Adipose tissue (tissue), 3 donors: ENCODE measurements at regions not wholly inside any gene's neighbourhood (a gene's known extent, or its start where the extent isn't known, plus 50 kb on each side); places are given as distances from the start of the nearest gene placed in this dataset.
"Not testable (repeated sequence)": the region's sequence is repeated elsewhere in the genome, so short reads cannot be mapped to it uniquely, and the experiment has no call there.

ENCODE experiments used
- H3K27ac ChIP-seq: one replicate; pipeline ENCODE4 v1.5.1; 2013; ENCODE audit warnings: low read depth, low read length
- WGBS, 3 donors: extraction: QIAGEN DNeasy Blood & Tissue Kit; methylation state at CpG; one replicate each; pipeline ENCODE4 v1.1.7; 2013; 5-methylcytosine and 5-hydroxymethylcytosine counted together
- donor health status: healthy with polysubstance abuse.
- donor health status: Bipolar disorder and iron deficiency.
- donor health status: healthy.

DNA sequence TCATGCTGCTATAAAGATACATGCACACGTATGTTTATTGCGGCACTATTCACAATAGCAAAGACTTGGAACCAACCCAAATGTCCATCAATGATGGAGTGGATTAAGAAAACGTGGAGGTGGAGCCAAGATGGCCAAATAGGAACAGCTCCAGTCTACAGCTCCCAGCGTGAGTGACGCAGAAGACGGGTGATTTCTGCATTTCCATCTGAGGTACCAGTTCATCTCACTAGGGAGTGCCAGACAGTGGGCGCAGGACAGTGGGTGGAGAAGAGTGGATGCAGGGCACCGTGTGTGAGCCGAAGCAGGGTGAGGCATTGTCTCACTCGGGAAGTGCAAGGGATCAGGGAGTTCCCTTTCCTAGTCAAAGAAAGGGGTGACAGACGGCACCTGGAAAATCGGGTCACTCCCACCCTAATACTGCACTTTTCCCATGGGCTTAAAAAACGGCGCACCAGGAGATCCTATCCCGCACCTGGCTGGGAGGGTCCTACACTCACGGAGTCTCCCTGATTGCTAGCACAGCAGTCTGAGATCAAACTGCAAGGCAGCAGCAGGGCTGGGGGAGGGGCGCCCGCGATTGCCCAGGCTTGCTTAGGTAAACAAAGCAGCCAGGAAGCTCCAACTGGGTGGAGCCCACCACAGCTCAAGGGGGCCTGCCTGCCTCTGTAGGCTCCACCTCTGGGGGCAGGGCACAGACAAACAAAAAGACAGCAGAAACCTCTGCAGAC, 435.5 kb upstream of the PIK3R1 start:
- not testable (repeated sequence) for H3K27ac ChIP-seq
- WGBS, 3 donors = 81 to 90% (median 86%) methylated on average over 17 to 19 of the region's 19 CpGs

DNA sequence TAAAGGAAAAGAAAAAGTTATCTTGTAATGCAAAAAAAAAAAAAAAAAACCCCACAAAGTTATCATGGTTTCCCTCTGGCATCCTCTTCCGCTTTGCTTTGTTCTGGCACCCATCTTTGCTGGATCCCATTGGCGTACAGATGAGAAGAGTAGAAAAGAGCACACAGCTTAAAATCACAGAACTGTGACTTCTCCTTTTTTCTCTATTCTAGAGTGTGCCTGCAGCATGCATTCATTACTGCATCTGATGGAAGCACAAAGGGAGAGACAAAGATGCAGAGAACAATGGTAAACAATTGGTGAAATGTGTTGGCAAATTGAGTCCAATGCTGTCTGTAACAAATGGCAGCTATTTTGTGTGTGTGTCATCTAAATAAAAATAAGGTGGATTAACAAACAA, 440.8 kb upstream of the PIK3R1 start:
- H3K27ac ChIP-seq = no peak overlapping the region
- WGBS, 3 donors = 87 to 96% (median 95%) methylated on average over 2 of the region's 2 CpGs

DNA sequence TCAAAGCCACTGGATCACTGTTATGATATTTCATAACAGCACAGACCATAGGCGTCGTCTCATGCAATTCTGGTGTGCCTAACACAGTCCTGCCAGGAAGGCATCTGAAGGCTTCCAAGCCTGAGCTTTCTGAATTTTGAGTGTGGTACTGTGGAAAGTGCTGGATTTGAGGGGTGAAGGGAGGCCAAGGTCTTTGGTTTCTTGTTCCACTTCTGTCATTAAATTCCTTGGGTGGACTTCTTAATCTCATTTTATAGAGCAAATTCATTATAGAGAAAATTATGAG, 441.3 kb upstream of the PIK3R1 start:
- no peak overlapping the region for H3K27ac ChIP-seq
- 39 to 60% (median 39%) methylated on average over 2 of the region's 2 CpGs for WGBS, 3 donors

DNA sequence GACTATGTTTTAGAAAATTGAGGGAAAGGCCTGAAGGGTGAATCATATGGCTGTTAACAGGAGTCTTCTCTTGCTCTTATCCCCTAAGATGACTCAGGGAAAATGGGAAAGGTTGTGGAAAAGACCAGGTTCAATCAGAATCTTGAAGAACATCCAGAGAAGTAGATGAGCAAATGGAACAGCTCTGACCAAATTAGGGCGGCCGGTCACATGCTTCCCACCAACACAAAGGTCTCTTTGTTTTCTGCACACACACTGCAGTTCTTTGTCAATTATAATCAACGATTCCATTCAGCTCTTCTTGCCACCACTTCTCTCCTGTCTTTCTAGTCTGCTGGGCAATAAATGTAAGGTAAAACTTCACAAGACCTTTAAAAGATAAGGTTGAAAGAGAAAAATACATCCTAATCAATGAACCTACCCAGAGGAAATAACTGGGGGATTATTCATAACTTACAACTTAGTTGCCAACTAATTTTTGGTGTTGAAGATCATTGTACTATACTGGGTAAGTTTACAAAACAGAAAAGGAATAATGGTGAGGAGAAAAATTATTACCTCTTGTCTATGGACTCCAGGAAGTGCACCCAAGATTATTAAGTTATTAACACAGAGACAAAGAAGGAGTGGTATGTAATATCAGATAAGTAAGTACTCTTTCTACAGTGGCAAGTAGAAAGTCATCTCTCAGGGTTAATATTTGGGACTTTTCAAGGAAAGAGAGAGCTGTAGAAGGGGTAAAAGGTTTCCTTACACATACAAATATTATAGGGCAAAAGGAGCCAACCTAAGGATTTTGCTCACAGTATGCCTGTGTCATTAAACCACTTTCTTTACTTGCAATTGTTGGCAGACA, 441.9 kb upstream of the PIK3R1 start:
- no peak overlapping the region for H3K27ac ChIP-seq
- 27 to 91% (median 88%) methylated on average over 3 of the region's 3 CpGs for WGBS, 3 donors

DNA sequence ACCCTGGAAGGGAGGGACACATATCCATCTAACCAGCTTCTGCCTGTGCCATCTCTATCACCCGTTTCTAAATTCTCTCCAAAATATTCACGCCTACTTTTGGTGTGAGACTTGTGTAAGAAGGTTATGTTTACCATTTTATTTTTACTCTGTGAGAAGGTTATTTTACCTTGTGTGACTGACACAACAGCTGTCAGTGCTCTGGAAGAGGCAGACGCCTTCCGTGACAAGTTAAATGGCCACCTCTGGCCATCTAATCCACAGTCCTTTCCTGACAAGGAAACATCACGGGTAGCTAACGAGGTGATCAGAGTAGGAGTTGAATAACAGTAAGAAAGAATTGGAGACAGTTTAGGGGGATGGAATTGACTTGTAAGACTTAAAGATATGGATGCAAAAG, 443.8 kb upstream of the PIK3R1 start:
- H3K27ac ChIP-seq = no peak overlapping the region
- 82 to 91% (median 91%) methylated on average over 6 of the region's 6 CpGs for WGBS, 3 donors

DNA sequence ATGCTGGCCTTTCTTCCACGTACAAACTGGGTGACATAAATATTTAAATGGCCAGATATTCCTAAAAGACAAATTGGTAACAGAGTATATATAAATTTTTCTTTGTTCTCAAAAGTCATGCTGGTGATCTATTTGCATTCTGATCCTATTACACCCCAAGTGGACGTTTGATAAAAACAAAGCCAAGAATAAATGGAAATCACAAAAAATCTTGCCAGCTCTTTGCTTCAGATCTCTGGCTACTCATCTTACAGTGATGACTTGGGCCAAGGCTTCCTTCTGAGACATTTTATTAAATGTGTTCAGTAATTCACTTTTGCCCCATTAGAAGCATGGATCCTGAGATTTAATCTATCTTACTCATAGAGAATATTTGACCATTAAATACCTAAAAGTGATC, 444.3 kb upstream of the PIK3R1 start:
- H3K27ac ChIP-seq = no peak overlapping the region
- 34 to 41% (median 40%) methylated on average over 2 of the region's 2 CpGs for WGBS, 3 donors

DNA sequence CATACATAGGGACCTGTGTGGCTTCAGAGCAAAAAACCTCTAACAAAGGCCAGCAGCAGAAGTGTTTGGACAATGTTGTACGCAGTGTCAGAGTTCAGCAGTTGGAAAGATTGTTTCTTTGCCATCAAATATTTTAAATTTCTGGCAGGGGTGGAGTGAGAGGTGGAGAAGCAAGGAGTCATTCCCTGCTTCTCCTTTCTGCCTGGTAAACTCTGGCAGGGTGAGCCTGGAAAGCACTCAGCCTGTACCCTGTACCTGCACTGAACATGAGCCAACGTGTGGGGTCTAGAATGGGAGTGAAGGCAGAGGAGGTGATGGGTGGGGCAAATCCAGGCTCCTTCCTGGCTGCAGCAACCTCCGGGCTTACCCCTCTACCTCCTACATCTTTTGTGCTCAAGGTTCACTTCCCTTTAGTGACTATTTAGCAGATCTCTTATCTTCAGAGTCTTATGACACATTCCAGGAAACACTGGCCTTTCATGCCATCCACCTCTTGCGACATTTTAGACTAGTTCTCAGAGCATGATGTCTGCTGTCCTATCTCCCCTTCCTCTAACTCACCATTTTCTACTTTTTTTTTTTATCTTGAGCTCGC, 445.0 kb upstream of the PIK3R1 start:
- 42 to 47% (median 46%) methylated on average over 5 of the region's 5 CpGs for WGBS, 3 donors
- H3K27ac ChIP-seq = no peak overlapping the region

DNA sequence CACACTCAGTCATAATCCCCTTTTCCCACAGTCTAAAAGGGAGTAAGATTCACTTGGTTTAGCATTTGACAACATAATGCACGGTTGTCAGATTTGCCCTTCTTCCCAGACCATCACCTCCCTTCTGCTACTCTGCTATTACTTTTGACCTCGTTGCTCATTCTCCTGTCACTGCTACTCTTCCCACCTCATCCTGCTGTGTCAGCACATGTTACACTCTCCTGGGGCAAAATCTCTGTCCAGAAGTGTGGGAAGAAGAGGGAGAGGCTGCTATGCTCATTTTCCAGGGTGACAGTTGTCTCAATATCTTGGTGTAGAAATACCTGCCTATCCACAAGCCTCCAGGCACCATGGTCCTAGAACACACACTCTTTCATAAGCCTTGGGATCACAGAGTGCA, 449.9 kb upstream of the PIK3R1 start:
- WGBS, 3 donors = 70 to 81% (median 81%) methylated on average over 2 of the region's 2 CpGs

DNA sequence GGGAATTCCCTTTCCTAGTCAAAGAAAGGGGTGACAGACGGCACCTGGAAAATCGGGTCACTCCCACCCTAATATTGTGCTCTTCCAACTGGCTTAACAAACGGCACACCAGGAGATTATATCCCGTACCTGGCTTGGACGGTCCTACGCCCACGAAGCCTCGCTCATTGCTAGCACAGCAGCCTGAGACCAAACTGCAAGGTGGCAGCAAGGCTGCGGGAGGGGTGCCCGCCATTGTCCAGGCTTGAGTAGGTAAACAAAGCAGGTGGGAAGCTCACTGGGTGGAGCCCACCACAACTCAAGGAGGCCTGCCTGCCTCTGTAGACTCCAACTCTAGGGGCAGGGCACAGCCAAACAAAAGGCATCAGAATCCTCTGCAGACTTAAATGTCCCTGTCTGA, 457.8 kb upstream of the PIK3R1 start:
- not testable (repeated sequence) for H3K27ac ChIP-seq
- 87 to 97% (median 94%) methylated on average over 10 of the region's 10 CpGs for WGBS, 3 donors

More for the DNA sequence above, 449.9 kb upstream of the PIK3R1 start:
- no peak overlapping the region for H3K27ac ChIP-seq

DNA sequence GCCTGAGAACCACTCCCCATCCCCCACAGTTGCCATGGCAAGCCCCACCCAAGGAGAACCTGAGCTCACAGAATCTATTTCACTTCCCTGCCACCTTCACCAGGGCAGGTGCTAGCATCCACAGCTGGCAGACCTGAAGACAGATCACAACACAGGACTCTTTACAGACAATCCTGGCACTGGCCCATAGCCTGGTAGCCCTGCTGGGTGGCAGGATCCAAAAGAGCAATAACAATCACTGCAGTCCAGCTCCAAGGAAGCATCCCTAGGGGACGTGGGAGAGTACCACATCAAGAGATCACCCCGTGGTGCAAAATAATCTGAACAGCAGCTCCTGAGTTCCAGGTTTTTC, 463.2 kb upstream of the PIK3R1 start:
- H3K27ac ChIP-seq = no peak overlapping the region
- WGBS, 3 donors = 87 to 90% (median 88%) methylated on average over 2 of the region's 2 CpGs

DNA sequence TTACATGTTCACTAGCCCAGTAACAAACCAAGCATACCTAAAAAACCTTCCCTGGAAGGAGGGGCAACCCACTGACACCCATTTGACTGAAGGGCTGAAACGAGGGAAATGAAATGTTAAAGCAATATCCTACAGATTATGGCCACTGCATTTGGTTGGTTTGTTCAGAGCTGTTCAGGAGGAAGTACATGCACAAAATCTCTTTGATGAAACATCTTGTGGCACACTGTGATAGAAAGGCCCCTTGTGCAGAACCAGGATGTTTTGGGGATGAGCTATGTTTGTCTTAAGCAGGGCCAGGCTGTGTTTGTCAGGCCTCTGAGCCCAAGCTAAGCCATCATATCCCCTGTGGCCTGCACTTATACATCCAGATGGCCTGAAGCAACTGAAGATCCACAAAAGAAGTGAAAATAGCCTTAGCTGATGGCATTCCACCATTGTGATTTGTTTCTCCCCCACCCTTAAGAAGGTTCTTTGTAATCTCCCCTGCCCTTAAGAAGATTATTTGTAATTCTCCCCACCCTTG, 467.3 kb upstream of the PIK3R1 start:
- WGBS, 3 donors = 14 to 61% (median 49%) methylated on average over 1 of the region's 1 CpG
- H3K27ac ChIP-seq = no peak overlapping the region

DNA sequence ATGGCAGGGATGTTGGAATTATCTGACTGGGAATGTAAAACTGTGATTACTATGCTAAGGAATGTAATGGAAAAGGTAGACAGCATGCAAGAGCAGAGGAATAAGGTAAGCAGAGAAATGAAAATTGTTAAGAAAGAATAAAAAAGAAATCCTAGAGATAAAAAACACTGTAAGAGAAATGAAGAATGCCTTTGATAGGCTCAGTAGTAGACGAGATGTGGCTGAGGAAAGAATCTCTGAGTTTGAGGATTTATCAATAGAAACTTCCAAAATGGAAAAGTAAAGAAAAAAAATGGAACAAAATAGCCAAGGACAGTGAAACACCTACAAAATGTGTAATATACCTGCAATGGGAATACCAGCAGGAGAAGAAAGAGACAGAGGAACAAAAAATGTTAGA, 468.5 kb upstream of the PIK3R1 start:
- 75 to 96% (median 93%) methylated on average over 1 of the region's 1 CpG for WGBS, 3 donors

DNA sequence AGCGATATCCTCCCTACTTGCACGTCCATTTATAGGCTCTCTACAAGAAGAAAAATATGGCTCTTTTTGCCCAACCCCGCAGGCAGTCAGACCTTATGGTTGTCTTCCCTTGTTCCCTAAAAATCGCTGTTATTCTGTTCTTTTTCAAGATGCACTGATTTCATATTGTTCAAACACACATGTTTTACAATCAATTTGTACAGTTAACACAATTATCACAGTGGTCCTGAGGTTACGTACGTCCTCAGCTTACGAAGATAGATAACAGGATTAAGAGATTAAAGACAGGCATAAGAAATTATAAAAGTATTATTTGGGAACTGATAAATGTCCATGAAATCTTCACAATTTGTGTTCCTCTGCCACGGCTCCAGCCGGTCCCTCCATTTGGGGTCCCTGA, 468.9 kb upstream of the PIK3R1 start:
- H3K27ac ChIP-seq = not testable (repeated sequence)
- 95 to 96% (median 95%) methylated on average over 9 of the region's 9 CpGs for WGBS, 3 donors

More for the DNA sequence above, 468.5 kb upstream of the PIK3R1 start:
- no peak overlapping the region for H3K27ac ChIP-seq

DNA sequence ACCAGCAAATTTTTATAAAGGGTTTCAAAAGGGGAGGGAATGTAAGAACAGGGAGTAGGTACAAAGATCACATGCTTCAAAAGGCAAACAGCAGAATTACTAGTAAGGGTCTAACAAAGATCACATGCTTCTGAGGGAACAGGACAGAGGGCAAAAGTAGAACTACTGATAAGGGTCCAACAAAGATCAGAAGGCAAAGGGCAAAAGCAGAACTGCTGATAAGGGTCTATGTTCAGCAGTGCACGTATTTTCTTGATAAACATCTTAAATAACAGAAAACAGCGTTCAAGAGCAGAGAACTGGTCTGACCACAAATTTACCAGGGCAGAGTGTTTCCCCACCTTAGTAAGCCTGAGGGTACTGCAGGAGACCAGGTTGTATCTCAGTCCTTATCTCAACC, 469.5 kb upstream of the PIK3R1 start:
- H3K27ac ChIP-seq = no peak overlapping the region
- 44 to 98% (median 78%) methylated on average over 2 of the region's 2 CpGs for WGBS, 3 donors

DNA sequence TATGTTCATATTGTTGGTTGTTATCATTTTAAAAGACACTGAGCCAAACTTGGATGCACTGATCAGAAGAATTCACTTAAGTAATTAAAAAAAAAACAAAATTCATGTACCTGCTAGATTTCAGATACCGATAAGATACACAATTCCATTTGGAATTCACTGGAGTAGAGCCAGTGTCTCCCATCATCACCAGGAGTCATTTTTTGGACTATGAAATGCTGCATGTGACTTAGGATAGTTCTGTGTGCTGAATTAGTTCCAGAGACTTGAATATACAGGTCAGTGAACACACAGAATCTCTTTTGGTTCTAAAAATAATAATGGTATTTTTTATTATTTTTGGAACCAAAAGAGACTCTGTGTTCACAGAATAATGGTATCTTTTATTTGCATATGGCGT, 482.6 kb upstream of the PIK3R1 start:
- WGBS, 3 donors = 81 to 89% (median 86%) methylated on average over 2 of the region's 2 CpGs
- no peak overlapping the region for H3K27ac ChIP-seq

DNA sequence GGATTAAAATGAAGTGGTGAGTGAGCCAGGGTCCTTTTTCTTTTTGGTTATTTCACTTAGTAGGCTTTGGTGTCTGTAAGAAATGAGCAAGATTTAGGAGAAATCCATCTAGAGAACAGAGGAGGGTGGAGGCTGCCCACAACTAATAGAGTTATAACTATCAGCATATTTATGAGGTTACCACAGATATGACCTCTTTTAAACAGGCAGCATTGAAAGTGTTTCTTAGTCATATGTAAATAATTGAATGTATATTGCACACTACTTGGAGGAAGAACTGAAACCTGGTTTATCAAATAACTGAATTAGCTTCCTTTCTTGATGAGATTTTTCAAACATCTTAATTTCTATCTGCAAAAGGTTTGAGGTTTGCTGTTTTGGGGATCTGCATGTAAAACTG, 483.1 kb upstream of the PIK3R1 start:
- H3K27ac ChIP-seq = no peak overlapping the region

DNA sequence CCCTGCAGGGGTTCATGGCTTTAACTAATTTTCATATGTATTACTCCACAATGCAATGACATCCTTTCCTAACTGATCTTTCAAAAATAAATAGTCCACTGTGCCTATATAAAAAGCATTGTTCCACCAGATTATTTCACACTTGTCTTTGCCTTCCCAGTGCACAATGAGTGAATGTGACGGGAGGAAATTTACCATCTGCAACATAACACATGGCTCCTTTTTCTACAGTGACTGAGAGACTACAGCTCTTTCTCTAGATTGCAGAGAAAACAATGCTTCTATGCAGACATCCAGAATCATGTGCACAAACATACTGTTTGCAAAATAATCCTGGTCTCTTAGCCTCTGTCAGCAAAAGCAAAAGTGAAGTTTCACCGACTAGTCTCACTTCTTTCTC, 483.7 kb upstream of the PIK3R1 start:
- H3K27ac ChIP-seq = no peak overlapping the region
- WGBS, 3 donors = 72 to 91% (median 89%) methylated on average over 2 of the region's 2 CpGs

DNA sequence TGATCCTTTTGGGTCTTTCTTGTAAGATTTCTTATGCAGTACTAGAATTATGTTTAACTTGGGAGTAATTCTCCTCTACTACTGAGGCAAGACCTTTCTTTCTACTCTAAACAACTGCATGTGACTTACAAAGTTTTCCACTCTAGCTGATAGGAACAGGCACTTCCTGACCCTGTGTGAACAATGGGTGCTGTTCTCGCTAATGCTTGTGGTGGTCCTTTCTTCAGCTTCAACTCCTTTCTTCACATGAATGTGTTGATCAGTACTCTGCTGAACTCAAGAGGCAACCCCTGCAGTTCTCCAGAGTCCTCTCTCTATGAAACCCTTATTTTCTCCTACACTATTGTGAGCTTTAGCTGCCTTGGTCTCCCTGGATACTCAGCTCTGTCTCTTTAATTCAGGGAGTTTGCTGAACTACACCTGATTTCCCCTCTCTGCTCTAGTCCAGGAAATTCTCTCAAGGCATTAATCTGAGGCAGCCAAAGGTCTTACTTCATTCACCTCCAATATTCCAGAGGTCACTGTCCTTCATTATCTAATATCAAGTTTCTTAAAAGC, 484.6 kb upstream of the PIK3R1 start:
- no peak overlapping the region for H3K27ac ChIP-seq
- WGBS, 3 donors = 80 to 85% (median 84%) methylated on average over 1 of the region's 1 CpG

DNA sequence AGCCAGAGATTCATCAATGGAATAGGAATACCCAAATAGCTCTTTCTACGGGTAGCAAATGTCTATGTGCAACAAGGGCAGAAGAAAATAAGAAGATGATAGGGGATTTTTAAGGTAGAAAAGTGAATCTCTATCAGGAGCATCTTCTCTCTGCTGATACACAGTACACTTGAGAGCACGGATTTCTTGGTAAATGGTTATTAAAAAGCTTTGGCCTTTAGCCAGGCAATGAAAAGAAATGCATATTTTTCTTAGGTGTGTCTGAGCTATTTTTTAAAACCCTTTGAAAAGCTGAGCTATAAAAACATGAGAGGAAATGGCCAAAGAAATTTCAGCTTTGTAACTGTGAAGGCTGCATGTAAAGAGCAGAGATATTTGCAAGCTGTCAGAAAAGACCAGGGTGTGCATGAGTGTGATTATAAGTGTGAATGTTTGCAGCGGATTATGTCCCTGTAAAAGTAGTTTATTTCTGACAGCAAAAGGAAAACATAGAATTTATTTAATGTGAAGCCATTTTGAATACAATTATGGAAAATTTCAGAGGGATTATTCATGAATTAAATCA, 487.1 kb upstream of the PIK3R1 start:
- H3K27ac ChIP-seq = no peak overlapping the region
- 60 to 64% (median 63%) methylated on average over 3 of the region's 3 CpGs for WGBS, 3 donors
